Esophagus (tissue), 2 donors: ENCODE measurements at regions not wholly inside any gene's neighbourhood (a gene's known extent, or its start where the extent isn't known, plus 50 kb on each side); places are given as distances from the start of the nearest gene placed in this dataset.
A peak's percentile ranks its signal among the peaks of the same experiment; 100 is the strongest.

Source experiments
- H3K27ac ChIP-seq, 2 donors: one replicate each; pipeline ENCODE4 v1.5.1; 2013; ENCODE audit warnings: low read depth in 2 of 2, mild to moderate bottlenecking in 2 of 2, inconsistent platforms in 1 of 2, low read length in 1 of 2, moderate library complexity in 1 of 2
- H3K27me3 ChIP-seq, 2 donors: one replicate each; pipeline ENCODE4 v1.6.1; 2013; ENCODE audit warnings: low read length in 2 of 2, control low read depth in 1 of 2, mild to moderate bottlenecking in 1 of 2; ENCODE audit not compliant: insufficient read depth in 2 of 2, control insufficient read depth in 1 of 2
- H3K36me3 ChIP-seq, 2 donors: one replicate each; pipeline ENCODE4 v1.6.1; 2013; ENCODE audit warnings: low read length in 1 of 2; ENCODE audit not compliant: control insufficient read depth in 2 of 2, insufficient read depth in 2 of 2
- H3K4me1 ChIP-seq, 2 donors: one replicate each; pipeline ENCODE4 v1.6.1; 2013; ENCODE audit warnings: low read length in 1 of 2; ENCODE audit not compliant: control insufficient read depth in 2 of 2, insufficient read depth in 2 of 2
- H3K4me3 ChIP-seq, 2 donors: one replicate each; pipeline ENCODE4 v1.5.1; 2013; ENCODE audit warnings: low read length in 2 of 2, mild to moderate bottlenecking in 2 of 2, low read depth in 1 of 2, moderate library complexity in 1 of 2
- H3K9me3 ChIP-seq, 2 donors: one replicate each; pipeline ENCODE4 v1.6.1; 2013; ENCODE audit warnings: mild to moderate bottlenecking in 2 of 2, low read depth in 1 of 2, low read length in 1 of 2, moderate library complexity in 1 of 2; ENCODE audit not compliant: control insufficient read depth in 2 of 2, insufficient read depth in 1 of 2
- WGBS, 2 donors: extraction: QIAGEN DNeasy Blood & Tissue Kit; methylation state at CpG; one replicate each; pipeline ENCODE4 v1.1.7; 2013; 5-methylcytosine and 5-hydroxymethylcytosine counted together
- donor health status: healthy with polysubstance abuse.
- donor health status: Bipolar disorder and iron deficiency.

DNA sequence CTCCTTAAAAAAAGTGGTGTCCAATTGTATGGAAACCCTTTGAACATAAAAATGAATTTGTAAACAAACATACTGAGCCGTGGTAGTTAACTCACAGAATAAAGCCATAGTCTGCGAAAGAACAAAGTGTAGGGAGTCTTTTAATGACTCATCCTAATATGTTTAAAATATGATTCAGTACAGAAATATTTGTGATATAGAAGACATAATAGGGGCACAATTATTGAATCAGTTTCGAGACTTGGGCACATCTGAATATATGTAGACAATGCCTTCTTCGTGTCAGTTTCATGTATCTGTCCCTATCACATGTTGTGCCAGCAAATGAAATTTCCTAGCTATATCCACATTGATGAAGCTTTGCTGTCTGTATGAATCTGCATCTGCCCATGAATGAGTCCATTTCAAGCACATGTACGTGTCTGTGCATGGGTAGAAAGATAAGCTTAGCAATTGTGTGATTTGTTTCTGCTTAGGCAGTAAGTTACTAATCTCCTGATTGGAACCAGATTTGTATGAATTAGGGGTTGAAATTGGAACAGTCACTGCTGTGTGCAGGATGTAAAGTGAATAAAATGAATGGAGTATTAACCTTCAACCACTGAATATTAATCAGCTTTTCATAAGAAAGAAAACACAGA is 112.5 kb upstream of the SOX9 start:
- Histone ChIP-seq H3K4me3 (no peak overlapping the region), H3K4me1 (no peaks in the 10 kb centered on the region), H3K27me3 (peaks cover 0 to 3% of the 10 kb centered on the region in 2 donors), H3K27ac (no peak overlapping the region), H3K36me3 (no peaks in the 10 kb centered on the region), H3K9me3 (no peaks in the 10 kb centered on the region)
- 38 to 49% methylated on average over 5 of the region's 5 CpGs for WGBS, 2 donors

GRCh38 chr17:72011561-72011960 is 109.3 kb upstream of the SOX9 start:
- Histone ChIP-seq H3K27ac (no peak overlapping the region), H3K4me1 (no peaks in the 10 kb centered on the region), H3K36me3 (no peaks in the 10 kb centered on the region), H3K27me3 (peaks cover 0 to 3% of the 10 kb centered on the region in 2 donors), H3K4me3 (no peak overlapping the region), H3K9me3 (no peaks in the 10 kb centered on the region)
- WGBS, 2 donors: 67 to 76% methylated on average over 1 of the region's 1 CpG

DNA sequence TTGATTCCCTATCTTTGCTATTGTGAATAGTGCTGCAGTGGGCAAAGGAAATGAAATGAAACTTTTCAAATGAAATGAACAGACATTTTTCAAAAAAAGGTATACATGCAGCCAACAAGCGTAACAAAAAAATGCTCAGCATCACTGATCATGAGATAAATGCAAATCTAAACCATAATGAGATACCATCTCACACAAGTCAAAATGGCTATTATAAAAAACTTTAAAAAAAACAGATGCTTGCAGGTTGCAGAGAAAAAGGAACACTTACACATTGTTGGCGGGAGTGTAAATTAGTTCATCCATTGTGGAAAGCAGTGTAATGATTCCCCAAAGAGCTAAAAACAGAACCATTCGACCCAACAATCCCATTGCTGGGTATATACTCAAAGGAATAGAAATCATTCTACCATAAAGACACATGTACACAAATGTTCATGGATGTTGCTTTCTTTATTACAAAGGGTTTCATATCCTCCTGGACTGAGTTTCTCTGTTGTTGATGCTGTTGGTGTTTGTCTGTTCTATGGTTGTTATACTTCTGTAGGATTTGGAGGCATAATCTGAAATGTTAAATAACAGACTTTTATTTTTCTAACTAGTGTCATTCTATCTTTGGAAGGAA is 99.3 kb upstream of the SOX9 start:
- H3K4me3 ChIP-seq: no peak overlapping the region
- no peak overlapping the region for H3K27ac ChIP-seq
- H3K4me1 ChIP-seq: no peaks in the 10 kb centered on the region
- H3K9me3 ChIP-seq: no peaks in the 10 kb centered on the region
- H3K27me3 ChIP-seq: peaks cover 0 to 2% of the 10 kb centered on the region in 2 donors
- H3K36me3 ChIP-seq: no peaks in the 10 kb centered on the region
- WGBS, 2 donors: 87 to 90% methylated on average over 3 of the region's 3 CpGs

- H3K27me3 ChIP-seq: peaks cover 0 to 2% of the 10 kb centered on the region in 2 donors
- H3K36me3 ChIP-seq: no peaks in the 10 kb centered on the region
- H3K4me1 ChIP-seq: no peaks in the 10 kb centered on the region
- WGBS, 2 donors: 67 to 68% methylated on average over 6 of the region's 6 CpGs
- H3K27ac ChIP-seq: no peak overlapping the region
- H3K4me3 ChIP-seq: no peak overlapping the region
- H3K9me3 ChIP-seq: no peaks in the 10 kb centered on the region
Observed at GRCh38 chr17:72022328-72023275, 98.2 kb upstream of the SOX9 start.

DNA sequence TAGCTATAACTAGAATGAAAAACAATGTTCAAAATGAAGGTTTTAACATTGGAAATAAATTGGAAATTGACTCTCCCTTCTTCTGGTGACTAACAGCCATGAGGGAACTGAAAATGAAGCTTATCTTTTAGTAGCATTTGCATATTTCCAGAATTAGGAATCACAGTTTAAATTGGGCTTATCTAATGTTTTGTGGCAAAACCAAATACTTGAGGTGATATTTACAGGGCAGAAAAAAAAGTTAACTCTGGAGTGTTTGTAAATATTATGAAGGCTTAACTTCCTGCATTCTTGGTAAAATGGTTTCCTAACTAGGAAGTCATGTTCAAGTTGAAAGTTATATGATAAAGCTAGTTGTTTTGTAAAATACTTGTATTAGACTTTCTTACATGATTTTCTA is 96.4 kb upstream of the SOX9 start:
- H3K27me3 ChIP-seq: peaks cover 0 to 2% of the 10 kb centered on the region in 2 donors
- no peaks in the 10 kb centered on the region for H3K4me1 ChIP-seq
- H3K9me3 ChIP-seq: no peaks in the 10 kb centered on the region
- H3K36me3 ChIP-seq: no peaks in the 10 kb centered on the region
- no peak overlapping the region for H3K27ac ChIP-seq
- H3K4me3 ChIP-seq: no peak overlapping the region

DNA sequence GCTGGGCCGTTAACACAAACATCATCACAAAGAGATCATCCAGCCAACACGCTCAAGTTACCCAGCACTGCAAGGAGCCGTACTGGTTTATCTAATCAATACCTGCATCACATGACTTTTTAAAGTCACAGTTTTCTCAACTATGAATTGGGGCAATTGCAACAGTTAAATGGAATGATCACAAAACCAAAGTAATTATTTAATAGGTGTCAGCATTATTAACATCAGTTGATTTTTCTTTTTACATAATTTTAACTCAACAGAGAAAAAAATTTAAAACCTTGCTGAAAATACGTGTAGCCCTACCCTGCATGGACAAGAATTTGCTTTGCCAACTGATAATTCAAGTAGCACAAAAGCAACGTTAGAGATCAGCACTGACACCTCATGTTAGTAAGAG is 95.7 kb upstream of the SOX9 start:
- WGBS, 2 donors: 39 to 55% methylated on average over 5 of the region's 5 CpGs
- H3K27me3 ChIP-seq: peaks cover 0 to 2% of the 10 kb centered on the region in 2 donors
- H3K4me3 ChIP-seq: no peak overlapping the region

GRCh38 chr17:72030067-72030899 is 90.5 kb upstream of the SOX9 start:
- WGBS, 2 donors: 6 to 8% methylated on average over 20 to 22 of the region's 22 CpGs
- H3K27ac ChIP-seq: no peak overlapping the region
- no peaks in the 10 kb centered on the region for H3K4me1 ChIP-seq
- no peaks in the 10 kb centered on the region for H3K9me3 ChIP-seq
- H3K36me3 ChIP-seq: no peaks in the 10 kb centered on the region
- H3K4me3 ChIP-seq: peak overlapping the region; percentile 41 to 45
- H3K27me3 ChIP-seq: no peaks in the 10 kb centered on the region

More for the DNA sequence above, 95.7 kb upstream of the SOX9 start:
- Histone ChIP-seq H3K9me3 (no peaks in the 10 kb centered on the region), H3K27ac (no peak overlapping the region), H3K4me1 (no peaks in the 10 kb centered on the region), H3K36me3 (no peaks in the 10 kb centered on the region)

GRCh38 chr17:72031219-72031884 is 89.5 kb upstream of the SOX9 start:
- WGBS, 2 donors: 78 to 83% methylated on average over 8 of the region's 8 CpGs
- Histone ChIP-seq H3K4me3 (no peak overlapping the region), H3K27ac (no peak overlapping the region), H3K27me3 (no peaks in the 10 kb centered on the region), H3K9me3 (no peaks in the 10 kb centered on the region), H3K4me1 (no peaks in the 10 kb centered on the region), H3K36me3 (no peaks in the 10 kb centered on the region)

GRCh38 chr17:72033334-72033733 is 87.5 kb upstream of the SOX9 start:
- no peak overlapping the region for H3K4me3 ChIP-seq
- H3K9me3 ChIP-seq: no peaks in the 10 kb centered on the region
- H3K27me3 ChIP-seq: no peaks in the 10 kb centered on the region
- no peaks in the 10 kb centered on the region for H3K4me1 ChIP-seq
- WGBS, 2 donors: 74 to 76% methylated on average over 4 of the region's 4 CpGs
- no peak overlapping the region for H3K27ac ChIP-seq
- H3K36me3 ChIP-seq: no peaks in the 10 kb centered on the region
